ENCODE measurements at regions not wholly inside any gene's neighbourhood (a gene's known extent, or its start where the extent isn't known, plus 50 kb on each side); places are given as distances from the start of the nearest gene placed in this dataset.
A peak's percentile ranks its signal among the peaks of the same experiment; 100 is the strongest.

- no peak for DNase-seq
These were observed 186.9 kb upstream of the CD180 start for GRCh38 chr5:67383451-67383850.

- no peak for DNase-seq
These were observed 184.8 kb upstream of the CD180 start for GRCh38 chr5:67381236-67381880.

GRCh38 chr5:67380431-67380830, 183.8 kb upstream of the CD180 start:
- DNase-seq, result no peak

DNA sequence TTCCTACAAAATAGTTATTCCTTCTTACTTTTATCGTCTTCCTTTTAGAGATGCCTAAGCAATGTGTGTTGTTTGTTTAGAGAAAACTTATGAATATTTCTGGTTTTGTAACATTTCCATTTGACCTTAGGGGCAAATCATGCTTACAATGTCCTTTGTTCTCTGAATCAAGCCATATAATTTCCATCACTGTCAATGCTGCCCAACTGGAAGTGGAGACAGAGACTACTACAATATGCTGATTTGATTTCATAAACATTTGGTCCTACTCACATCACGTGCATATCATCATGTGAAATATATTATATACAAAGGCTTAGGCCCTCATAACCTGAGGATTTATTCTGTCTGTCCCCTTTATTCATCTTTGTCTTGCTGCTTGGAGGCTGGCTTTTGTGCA, 183.2 kb upstream of the CD180 start:
- DNase-seq, result no peak

DNA sequence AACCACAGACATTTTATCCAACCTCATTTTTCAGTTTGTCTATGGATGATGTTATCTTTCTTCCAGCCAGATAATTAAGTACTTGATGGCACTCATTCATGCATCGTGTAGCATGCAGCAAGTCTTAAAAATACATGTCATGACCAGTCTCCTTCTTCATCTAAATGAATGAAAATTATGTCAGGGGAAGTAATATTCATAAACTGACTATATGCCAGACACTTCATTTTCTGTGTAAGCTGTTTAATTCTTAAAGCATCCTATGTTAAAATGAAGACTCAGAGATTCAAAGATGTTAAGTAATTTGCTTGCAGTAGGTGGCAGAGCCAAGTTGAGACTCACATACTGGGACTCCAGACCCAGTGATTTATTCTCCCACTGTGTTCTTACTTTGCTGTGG, 181.7 kb upstream of the CD180 start:
- DNase-seq, result no peak

- DNase-seq, result no peak
These were observed 181.0 kb upstream of the CD180 start for GRCh38 chr5:67377631-67378030.

- no peak for DNase-seq
These were observed 179.0 kb upstream of the CD180 start for GRCh38 chr5:67375606-67376005.

DNA sequence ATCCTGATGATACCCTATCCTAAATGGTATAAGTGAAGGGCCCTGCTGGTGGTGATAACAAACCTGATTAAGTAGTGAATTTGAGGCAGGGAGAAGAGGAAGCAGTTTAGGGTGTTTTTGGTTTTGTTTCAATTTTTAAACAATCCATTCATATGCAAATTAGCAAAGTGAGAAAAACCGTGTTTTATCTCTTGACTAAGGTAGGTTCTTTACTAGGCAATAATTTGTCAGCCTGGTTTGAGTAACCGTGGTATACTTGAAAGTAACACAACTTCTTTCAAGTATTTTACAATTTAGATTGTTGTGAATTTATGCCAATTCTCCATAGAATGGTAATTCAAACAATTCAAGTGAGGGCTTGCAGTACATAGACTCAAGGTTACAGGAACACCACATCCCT, 177.8 kb upstream of the CD180 start:
- DNase-seq, result no peak

DNA sequence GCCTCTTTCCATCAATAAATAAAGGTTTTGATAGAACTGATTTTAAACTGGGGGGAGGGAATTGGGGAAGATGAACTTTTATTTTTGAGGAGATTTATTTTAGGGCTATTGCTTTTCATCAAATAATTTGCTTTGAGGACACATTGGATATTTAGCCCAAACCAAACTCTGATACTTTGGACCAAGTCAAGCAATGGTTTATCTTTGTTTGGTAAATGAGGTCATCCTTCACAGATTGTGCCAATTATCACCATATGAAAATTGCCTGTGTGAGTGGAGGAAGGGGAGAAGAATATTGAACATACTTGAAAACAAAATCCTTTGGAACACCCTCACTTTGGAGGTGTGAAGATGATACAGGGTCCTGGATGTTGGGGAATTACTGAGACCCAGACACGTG, 176.9 kb upstream of the CD180 start:
- DNase-seq, result no peak

DNA sequence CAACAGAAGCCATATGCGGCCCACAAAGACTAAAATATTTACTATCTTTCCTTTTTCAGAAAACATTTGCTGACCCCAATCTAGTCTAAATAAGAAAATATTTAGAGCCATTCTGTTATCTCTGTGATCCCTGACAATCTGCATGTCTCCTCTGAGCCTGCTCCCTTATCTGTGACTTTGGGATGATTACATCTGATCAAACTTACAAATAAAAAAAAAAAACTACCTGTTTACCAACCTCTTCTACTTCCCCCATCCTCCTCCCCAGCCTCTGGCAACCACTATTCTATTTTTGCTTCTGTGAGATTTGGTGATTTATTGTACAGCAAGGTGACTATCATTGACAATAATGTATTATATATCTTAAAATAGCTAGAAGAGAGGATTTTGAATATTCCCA, 176.3 kb upstream of the CD180 start:
- no peak for DNase-seq

GRCh38 chr5:67371924-67372323, 175.3 kb upstream of the CD180 start:
- no peak for DNase-seq

GRCh38 chr5:67366691-67367395, 170.2 kb upstream of the CD180 start:
- no peak for DNase-seq

DNA sequence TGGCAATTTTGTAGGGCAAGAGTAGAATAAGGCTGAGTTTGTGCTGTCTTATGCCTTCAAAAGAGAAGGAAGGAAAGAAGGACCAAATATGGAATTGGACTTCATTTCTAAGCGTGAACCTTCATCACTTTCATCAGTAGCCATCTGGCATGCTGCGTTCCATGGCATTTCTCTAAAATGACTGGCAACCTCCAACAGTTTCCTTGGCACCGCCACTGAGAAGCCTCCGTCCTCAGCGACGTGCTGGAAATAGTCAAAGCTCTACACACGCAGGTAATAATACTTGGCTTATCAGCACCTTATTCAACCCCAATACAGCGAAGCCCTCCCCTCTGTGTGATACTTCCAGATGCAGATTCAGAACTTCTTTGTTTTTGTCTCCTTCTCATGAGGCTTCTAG, 169.7 kb upstream of the CD180 start:
- DNase-seq, result no peak

- no peak for DNase-seq
These were observed 167.9 kb upstream of the CD180 start for GRCh38 chr5:67364381-67364970.

- no peak for DNase-seq
These were observed 167.4 kb upstream of the CD180 start for GRCh38 chr5:67363963-67364362.

- DNase-seq, result no peak
These were observed 166.6 kb upstream of the CD180 start for GRCh38 chr5:67363180-67363709.

DNA sequence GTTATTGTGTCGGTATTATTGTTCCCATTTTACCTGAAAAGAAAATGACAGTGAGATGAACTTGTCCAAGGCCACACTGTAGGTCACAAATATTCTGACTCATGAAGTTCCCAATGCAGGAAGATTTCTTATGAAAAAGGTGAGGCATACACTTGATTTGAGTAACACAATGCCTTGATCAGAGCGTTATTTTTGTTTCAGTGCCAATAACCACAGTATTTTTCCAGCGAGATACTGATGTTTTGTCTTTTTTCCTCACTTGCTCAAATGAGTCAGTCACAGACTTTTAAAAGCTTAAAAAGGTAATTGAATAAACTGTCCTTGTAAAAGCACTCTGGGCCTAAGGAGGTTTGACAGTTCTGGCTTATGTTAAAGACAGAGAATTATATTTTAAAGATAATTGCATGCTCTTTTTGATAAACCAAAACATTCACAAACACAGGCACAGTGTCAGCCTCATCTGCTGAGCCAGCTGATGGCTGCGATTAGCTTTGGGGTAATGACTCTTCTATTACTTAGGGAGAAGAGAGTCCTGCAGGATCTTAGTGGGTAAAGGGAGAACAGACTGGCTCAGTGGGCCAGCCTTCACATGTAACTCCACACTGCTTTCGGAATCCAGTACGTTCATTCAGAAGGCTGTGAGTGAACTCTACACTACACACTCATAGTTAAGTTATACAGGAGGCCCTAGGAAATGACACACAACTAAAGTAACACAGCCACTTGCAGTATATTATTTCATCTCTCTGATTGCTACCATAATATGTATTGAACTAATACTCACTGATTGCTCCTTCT, 165.5 kb upstream of the CD180 start:
- no peak for DNase-seq

GRCh38 chr5:67360047-67360446, 163.4 kb upstream of the CD180 start:
- no peak for DNase-seq

DNA sequence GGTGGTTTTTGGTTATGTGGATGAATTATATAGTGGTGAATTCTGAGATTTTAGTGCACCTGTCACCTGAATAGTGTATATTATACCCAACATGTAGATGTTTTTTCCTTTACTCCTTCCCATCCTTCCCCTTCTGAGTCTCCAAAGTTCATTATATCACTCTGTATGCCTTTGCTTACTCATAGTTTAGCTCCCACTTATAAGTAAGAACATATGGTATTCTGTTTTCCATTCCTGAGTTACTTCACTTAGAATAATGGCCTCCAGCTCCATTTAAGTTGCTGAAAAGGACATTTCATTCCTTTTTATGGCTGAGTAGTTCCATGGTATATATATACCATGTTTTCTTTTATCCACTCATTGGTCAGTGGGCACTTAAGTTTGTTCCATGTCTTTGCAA, 161.6 kb upstream of the CD180 start:
- DNase-seq, result no peak

- no peak for DNase-seq
These were observed 158.6 kb upstream of the CD180 start for GRCh38 chr5:67355120-67355713.

DNA sequence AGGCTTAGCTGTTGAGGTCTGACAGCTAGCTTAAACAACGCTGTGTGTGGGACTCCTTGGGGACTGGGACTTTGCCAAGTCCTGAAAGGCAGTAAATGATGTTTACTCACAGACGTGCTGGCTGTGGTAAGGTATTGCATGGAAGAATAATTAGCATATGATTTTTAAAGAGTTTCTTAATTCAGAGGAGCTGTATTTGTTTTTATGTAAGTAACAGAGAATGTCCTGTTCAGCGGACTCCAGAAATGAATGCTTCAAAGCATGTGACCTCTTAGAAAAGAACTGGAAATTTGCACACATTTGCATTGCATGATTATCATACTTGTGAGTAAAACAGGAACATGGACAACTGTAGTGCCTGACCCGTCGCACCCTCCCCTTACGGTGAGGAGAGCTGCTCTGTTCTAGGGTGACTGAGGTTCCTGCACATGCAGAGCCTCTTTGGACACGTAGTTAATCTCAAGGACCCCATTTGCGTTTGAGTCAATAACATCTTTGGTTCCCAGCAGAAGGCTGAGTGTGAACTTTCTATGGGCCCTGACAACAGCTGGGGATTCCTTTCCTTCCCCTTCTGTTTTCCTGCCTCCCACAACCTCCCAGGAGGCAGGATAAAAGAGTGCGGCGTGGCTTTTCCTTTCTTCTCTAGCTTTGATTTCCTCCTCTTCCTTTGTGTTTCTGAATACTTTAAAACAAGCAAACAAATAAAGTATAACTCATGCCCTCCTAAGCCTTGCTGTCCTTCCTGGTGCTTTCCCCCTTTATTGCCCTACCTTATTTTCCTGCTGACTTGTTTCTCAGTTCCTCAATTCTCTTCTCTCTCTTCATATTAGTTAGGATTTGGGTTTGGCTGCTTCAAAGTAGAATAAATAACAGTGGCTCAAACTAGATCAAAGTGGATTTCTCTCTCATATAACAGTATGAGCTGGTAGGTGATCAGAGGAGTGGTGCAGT, 157.2 kb upstream of the CD180 start:
- peak; percentile 13 for DNase-seq
